GM23338 (cell line): ENCODE measurements at regions not wholly inside any gene's neighbourhood (a gene's known extent, or its start where the extent isn't known, plus 50 kb on each side); places are given as distances from the start of the nearest gene placed in this dataset.

ENCODE experiments used
- ATAC-seq: fragments of 200-7000 bp; cut with Tn5 transposase; 3 replicates; pipeline ENCODE4 v1.9.1; 2020
- DNase-seq: peaks from one replicate; pipeline ENCODE4 v3.0.0-alpha.2; 2015; ENCODE audit warnings: low spot score
- H2AFZ ChIP-seq: fragments of 200-600 bp; sonication (generic); 2 replicates; pipeline ENCODE4 v1.8.0; 2016; ENCODE audit warnings: antibody characterized with exemption, mild to moderate bottlenecking, moderate library complexity
- H3F3A ChIP-seq: fragments of 200-600 bp; sonication (generic); replicated peaks from 2 replicates; pipeline ENCODE4 v1.8.0; 2017; ENCODE audit warnings: antibody characterized with exemption, mixed run types, low read depth
- H3K27ac ChIP-seq: fragments of 200-600 bp; sonication (generic); 2 replicates; pipeline ENCODE4 v1.6.1; 2016; ENCODE audit warnings: low read depth
- H3K27me3 ChIP-seq: fragments of 200-600 bp; sonication (generic); 2 replicates; pipeline ENCODE4 v1.8.0; 2016; ENCODE audit warnings: mild to moderate bottlenecking, mixed run types, moderate library complexity; ENCODE audit not compliant: insufficient read depth
- H3K36me3 ChIP-seq: fragments of 200-600 bp; sonication (generic); 2 replicates; pipeline ENCODE4 v1.8.0; 2016; ENCODE audit warnings: mild to moderate bottlenecking; ENCODE audit not compliant: insufficient read depth
- H3K4me1 ChIP-seq: fragments of 200-600 bp; sonication (generic); 2 replicates; pipeline ENCODE4 v1.8.0; 2016; ENCODE audit warnings: mild to moderate bottlenecking, moderate library complexity; ENCODE audit not compliant: insufficient read depth
- H3K4me2 ChIP-seq: fragments of 200-600 bp; sonication (generic); 2 replicates; pipeline ENCODE4 v1.7.1; 2017; ENCODE audit warnings: mixed run types
- H3K4me3 ChIP-seq: fragments of 200-600 bp; sonication (generic); 2 replicates; pipeline ENCODE4 v1.6.1; 2016; ENCODE audit warnings: mixed run types
- H3K79me2 ChIP-seq: fragments of 200-600 bp; sonication (generic); replicated peaks from 2 replicates; pipeline ENCODE4 v1.8.0; 2017; ENCODE audit warnings: mild to moderate bottlenecking; ENCODE audit not compliant: insufficient read depth
- H3K9me2 ChIP-seq: fragments of 200-600 bp; sonication (generic); 2 replicates; pipeline ENCODE4 v1.8.0; 2017; ENCODE audit not compliant: insufficient read depth
- H4K20me1 ChIP-seq: fragments of 200-600 bp; sonication (generic); replicated peaks from 2 replicates; pipeline ENCODE4 v1.8.0; 2017; ENCODE audit warnings: mild to moderate bottlenecking; ENCODE audit not compliant: insufficient read depth
- H3K27ac Mint-ChIP-seq: 2 replicates; pipeline ENCODE4 v1.8.0; 2020; ENCODE audit warnings: inconsistent platforms, mild to moderate bottlenecking, moderate library complexity, mixed read lengths
- H3K27me3 Mint-ChIP-seq: 3 replicates; pipeline ENCODE4 v1.8.0; 2022; ENCODE audit warnings: low read depth, mild to moderate bottlenecking, moderate library complexity, mixed read lengths, inconsistent platforms; ENCODE audit not compliant: insufficient read depth, poor library complexity
- H3K36me3 Mint-ChIP-seq: 3 replicates; pipeline ENCODE4 v1.8.0; 2021; ENCODE audit warnings: low read depth, mild to moderate bottlenecking, inconsistent platforms, moderate library complexity, mixed read lengths
- H3K4me1 Mint-ChIP-seq: 3 replicates; pipeline ENCODE4 v1.8.0; 2020; ENCODE audit warnings: mild to moderate bottlenecking, inconsistent platforms, mixed read lengths
- H3K4me3 Mint-ChIP-seq: 3 replicates; pipeline ENCODE4 v1.8.0; 2021; ENCODE audit warnings: moderate library complexity, mild to moderate bottlenecking, inconsistent platforms, mixed read lengths
- H3K9me3 Mint-ChIP-seq: 3 replicates; pipeline ENCODE4 v1.8.0; 2020; ENCODE audit warnings: moderate library complexity, mild to moderate bottlenecking, inconsistent platforms, mixed read lengths
- CREB1 ChIP-seq: fragments of 250-450 bp; sonication (Bioruptor Pico); IDR thresholded peaks from 2 replicates; pipeline ENCODE4 v1.5.0; 2020; ENCODE audit warnings: low read depth, mild to moderate bottlenecking, moderate library complexity
- JUNB ChIP-seq: IDR thresholded peaks from one replicate; pipeline ENCODE4 v1.6.1; 2016; ENCODE audit warnings: antibody characterized with exemption; ENCODE audit not compliant: unreplicated experiment
- POLR2AphosphoS5 ChIP-seq: IDR thresholded peaks from 2 replicates; pipeline ENCODE4 v1.6.1; 2016; ENCODE audit warnings: antibody characterized with exemption, low read depth
- REST ChIP-seq: IDR thresholded peaks from one replicate; pipeline ENCODE4 v1.6.1; 2018; ENCODE audit warnings: antibody characterized with exemption; ENCODE audit not compliant: unreplicated experiment
- ZNF114 ChIP-seq: fragments of 250-450 bp; sonication (Bioruptor Pico); IDR thresholded peaks from 2 replicates; pipeline ENCODE4 v1.5.0; 2020; ENCODE audit warnings: mild to moderate bottlenecking, moderate library complexity
- ZNF331 ChIP-seq: fragments of 250-450 bp; sonication (Bioruptor Pico); IDR thresholded peaks from 2 replicates; pipeline ENCODE4 v1.5.0; 2020; ENCODE audit warnings: low read depth, mild to moderate bottlenecking, moderate library complexity
- TF ChIP-seq, protein P1 (sequence below): fragments of 250-450 bp; sonication (Bioruptor Pico); IDR thresholded peaks from 2 replicates; pipeline ENCODE4 v1.5.0; 2020; ENCODE audit warnings: mild to moderate bottlenecking, moderate library complexity

GRCh38 chrX:40192196-40192595 lies 94.4 kb upstream of the BCOR start (continued):
- TF ChIP-seq, protein P1, sequence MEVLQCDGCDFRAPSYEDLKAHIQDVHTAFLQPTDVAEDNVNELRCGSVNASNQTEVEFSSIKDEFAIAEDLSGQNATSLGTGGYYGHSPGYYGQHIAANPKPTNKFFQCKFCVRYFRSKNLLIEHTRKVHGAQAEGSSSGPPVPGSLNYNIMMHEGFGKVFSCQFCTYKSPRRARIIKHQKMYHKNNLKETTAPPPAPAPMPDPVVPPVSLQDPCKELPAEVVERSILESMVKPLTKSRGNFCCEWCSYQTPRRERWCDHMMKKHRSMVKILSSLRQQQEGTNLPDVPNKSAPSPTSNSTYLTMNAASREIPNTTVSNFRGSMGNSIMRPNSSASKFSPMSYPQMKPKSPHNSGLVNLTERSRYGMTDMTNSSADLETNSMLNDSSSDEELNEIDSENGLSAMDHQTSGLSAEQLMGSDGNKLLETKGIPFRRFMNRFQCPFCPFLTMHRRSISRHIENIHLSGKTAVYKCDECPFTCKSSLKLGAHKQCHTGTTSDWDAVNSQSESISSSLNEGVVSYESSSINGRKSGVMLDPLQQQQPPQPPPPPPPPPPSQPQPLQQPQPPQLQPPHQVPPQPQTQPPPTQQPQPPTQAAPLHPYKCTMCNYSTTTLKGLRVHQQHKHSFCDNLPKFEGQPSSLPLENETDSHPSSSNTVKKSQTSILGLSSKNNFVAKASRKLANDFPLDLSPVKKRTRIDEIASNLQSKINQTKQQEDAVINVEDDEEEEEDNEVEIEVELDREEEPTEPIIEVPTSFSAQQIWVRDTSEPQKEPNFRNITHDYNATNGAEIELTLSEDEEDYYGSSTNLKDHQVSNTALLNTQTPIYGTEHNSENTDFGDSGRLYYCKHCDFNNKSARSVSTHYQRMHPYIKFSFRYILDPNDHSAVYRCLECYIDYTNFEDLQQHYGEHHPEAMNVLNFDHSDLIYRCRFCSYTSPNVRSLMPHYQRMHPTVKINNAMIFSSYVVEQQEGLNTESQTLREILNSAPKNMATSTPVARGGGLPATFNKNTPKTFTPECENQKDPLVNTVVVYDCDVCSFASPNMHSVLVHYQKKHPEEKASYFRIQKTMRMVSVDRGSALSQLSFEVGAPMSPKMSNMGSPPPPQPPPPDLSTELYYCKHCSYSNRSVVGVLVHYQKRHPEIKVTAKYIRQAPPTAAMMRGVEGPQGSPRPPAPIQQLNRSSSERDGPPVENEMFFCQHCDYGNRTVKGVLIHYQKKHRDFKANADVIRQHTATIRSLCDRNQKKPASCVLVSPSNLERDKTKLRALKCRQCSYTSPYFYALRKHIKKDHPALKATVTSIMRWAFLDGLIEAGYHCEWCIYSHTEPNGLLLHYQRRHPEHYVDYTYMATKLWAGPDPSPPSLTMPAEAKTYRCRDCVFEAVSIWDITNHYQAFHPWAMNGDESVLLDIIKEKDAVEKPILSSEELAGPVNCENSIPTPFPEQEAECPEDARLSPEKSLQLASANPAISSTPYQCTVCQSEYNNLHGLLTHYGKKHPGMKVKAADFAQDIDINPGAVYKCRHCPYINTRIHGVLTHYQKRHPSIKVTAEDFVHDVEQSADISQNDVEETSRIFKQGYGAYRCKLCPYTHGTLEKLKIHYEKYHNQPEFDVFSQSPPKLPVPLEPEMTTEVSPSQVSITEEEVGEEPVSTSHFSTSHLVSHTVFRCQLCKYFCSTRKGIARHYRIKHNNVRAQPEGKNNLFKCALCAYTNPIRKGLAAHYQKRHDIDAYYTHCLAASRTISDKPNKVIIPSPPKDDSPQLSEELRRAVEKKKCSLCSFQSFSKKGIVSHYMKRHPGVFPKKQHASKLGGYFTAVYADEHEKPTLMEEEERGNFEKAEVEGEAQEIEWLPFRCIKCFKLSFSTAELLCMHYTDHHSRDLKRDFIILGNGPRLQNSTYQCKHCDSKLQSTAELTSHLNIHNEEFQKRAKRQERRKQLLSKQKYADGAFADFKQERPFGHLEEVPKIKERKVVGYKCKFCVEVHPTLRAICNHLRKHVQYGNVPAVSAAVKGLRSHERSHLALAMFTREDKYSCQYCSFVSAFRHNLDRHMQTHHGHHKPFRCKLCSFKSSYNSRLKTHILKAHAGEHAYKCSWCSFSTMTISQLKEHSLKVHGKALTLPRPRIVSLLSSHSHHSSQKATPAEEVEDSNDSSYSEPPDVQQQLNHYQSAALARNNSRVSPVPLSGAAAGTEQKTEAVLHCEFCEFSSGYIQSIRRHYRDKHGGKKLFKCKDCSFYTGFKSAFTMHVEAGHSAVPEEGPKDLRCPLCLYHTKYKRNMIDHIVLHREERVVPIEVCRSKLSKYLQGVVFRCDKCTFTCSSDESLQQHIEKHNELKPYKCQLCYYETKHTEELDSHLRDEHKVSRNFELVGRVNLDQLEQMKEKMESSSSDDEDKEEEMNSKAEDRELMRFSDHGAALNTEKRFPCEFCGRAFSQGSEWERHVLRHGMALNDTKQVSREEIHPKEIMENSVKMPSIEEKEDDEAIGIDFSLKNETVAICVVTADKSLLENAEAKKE = no peak
- no peak for TF ChIP-seq ZNF114 (CRISPR knock-in tag)
- TF ChIP-seq CREB1 (CRISPR knock-in tag) = no peak
- TF ChIP-seq ZNF331 (CRISPR knock-in tag) = no peak
- TF ChIP-seq POLR2AphosphoS5 = no peak
- no peak for TF ChIP-seq JUNB
- no peak for TF ChIP-seq REST

- DNase-seq (no peak), ATAC-seq (no peak)
- H3K4me1 ChIP-seq = no peaks in the 10 kb centered on the region
- no peak overlapping the region for H2AFZ ChIP-seq
- Mint-ChIP-seq H3K27ac (no peak overlapping the region), H3K27me3 (peaks cover 6% of the 10 kb centered on the region), H3K9me3 (peaks cover 15% of the 10 kb centered on the region), H3K4me3 (no peak overlapping the region), H3K4me1 (peaks cover 14% of the 10 kb centered on the region), H3K36me3 (peaks cover 8% of the 10 kb centered on the region; the same call in 2 of the 3 replicates)
- no peaks in the 10 kb centered on the region for H3K9me2 ChIP-seq
- no peaks in the 10 kb centered on the region for H3K36me3 ChIP-seq
- H3K4me3 ChIP-seq = no peak overlapping the region
- H3K79me2 ChIP-seq = no peaks in the 10 kb centered on the region
- no peaks in the 10 kb centered on the region for H3K27me3 ChIP-seq
- H3K4me2 ChIP-seq = no peak overlapping the region
- no peak overlapping the region for H3K27ac ChIP-seq
- H3F3A ChIP-seq = no peaks in the 10 kb centered on the region
- no peaks in the 10 kb centered on the region for H4K20me1 ChIP-seq
- TF ChIP-seq, protein P1 = no peak
- no peak for TF ChIP-seq CREB1 (CRISPR knock-in tag)
- TF ChIP-seq ZNF114 (CRISPR knock-in tag) = no peak
These were observed 91.9 kb upstream of the BCOR start for GRCh38 chrX:40189637-40190036.
